Lower lobe of right lung (tissue), 2 donors: ENCODE measurements at regions not wholly inside any gene's neighbourhood (a gene's known extent, or its start where the extent isn't known, plus 50 kb on each side); places are given as distances from the start of the nearest gene placed in this dataset.

Experiments
- ATAC-seq, 2 donors: fragments of 200-7000 bp; cut with Tn5 transposase; one replicate each; pipeline ENCODE4 v1.9.1; 2020 to 2022; ENCODE audit warnings: mild to moderate bottlenecking in 2 of 2, moderate library complexity in 2 of 2
- DNase-seq: peaks from one replicate; pipeline ENCODE4 v3.0.0-alpha.2; 2020
- H3K27ac ChIP-seq: fragments of 200-600 bp; one replicate; pipeline ENCODE4 v1.8.0; 2022
- H3K27me3 ChIP-seq: fragments of 200-600 bp; one replicate; pipeline ENCODE4 v1.8.0; 2022; ENCODE audit warnings: low read depth
- H3K36me3 ChIP-seq: fragments of 200-600 bp; one replicate; pipeline ENCODE4 v1.8.0; 2022; ENCODE audit warnings: mild to moderate bottlenecking
- H3K4me1 ChIP-seq: fragments of 200-600 bp; one replicate; pipeline ENCODE4 v1.8.0; 2022
- H3K4me3 ChIP-seq: fragments of 200-600 bp; one replicate; pipeline ENCODE4 v1.8.0; 2022; ENCODE audit warnings: mild to moderate bottlenecking
- H3K9me3 ChIP-seq: fragments of 200-600 bp; one replicate; pipeline ENCODE4 v1.8.0; 2022
- intact Hi-C: fragments of 100-400 bp; cut with DNase I; formaldehyde crosslinking; loops from one replicate; pipeline ENCODE4 v1.11.0; 2022
- TF ChIP-seq, protein P1 (sequence below): fragments of 200-600 bp; IDR thresholded peaks from one replicate; pipeline ENCODE4 v1.8.0; 2022; ENCODE audit warnings: antibody characterized with exemption, mild to moderate bottlenecking
- donor health status: DM: no; HTN: yes; CAD: no; lungs with severe emphysema.

DNA sequence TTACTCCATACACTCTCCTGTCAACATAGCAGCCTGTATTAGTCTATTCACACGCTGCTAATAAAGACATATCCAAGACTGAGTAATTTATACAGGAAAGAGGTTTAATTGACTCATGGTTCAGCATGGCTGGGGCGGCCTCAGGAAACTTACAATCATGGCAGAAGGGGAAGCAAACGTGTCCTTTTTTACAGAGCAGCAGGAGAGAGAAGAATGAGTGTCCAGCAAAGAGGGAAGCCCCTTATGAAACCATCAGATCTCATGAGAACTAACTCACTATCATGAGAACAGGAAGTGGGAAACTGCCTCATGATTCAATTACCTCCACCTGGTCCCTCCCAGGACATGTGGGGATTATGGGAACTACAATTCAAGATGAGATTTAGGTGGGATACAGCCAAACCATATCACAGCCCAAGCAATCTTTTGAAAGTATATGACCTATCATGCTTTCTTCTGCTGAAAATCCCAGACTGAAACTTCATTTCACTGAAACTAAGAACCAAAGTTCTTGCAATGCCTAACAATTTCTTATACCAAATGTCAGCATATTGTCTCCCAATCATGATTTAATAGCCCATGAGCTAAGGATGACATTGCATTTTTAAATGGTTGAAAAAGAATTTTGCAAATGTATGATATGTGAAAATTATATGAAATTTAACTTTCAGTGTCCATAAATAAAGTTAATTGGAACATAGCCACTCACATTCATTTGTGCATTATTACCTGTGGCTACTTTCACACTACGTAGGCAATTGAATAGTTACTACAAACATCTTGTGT lies 686.8 kb upstream of the ZEB2 start:
- no peak for ATAC-seq
- DNase-seq: no peak
- Histone ChIP-seq H3K36me3 (no peaks in the 10 kb centered on the region), H3K27ac (no peak overlapping the region), H3K4me3 (no peak overlapping the region), H3K27me3 (no peaks in the 10 kb centered on the region), H3K9me3 (no peaks in the 10 kb centered on the region), H3K4me1 (no peaks in the 10 kb centered on the region)
- TF ChIP-seq, protein P1, sequence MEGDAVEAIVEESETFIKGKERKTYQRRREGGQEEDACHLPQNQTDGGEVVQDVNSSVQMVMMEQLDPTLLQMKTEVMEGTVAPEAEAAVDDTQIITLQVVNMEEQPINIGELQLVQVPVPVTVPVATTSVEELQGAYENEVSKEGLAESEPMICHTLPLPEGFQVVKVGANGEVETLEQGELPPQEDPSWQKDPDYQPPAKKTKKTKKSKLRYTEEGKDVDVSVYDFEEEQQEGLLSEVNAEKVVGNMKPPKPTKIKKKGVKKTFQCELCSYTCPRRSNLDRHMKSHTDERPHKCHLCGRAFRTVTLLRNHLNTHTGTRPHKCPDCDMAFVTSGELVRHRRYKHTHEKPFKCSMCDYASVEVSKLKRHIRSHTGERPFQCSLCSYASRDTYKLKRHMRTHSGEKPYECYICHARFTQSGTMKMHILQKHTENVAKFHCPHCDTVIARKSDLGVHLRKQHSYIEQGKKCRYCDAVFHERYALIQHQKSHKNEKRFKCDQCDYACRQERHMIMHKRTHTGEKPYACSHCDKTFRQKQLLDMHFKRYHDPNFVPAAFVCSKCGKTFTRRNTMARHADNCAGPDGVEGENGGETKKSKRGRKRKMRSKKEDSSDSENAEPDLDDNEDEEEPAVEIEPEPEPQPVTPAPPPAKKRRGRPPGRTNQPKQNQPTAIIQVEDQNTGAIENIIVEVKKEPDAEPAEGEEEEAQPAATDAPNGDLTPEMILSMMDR: no peak
- intact Hi-C loops: no loop called here

DNA sequence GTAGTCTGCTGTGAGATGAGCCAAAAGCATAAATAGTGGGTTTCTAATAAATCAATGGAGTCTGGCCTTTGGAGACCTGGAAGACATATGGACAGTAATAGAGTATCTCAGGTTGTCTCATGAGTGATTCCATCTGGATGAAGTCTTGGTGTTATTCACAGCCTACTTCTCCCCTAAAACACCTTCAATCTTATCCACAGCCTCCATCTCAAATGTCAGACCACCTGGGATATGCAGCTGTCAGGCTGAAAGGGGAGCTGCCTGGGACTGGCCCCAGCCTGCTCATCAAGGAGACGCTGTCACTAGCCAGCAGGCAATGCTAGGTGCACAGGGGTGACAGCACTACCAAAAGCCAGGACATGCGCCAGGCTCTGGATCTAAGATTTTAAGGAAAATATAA lies 684.0 kb upstream of the ZEB2 start:
- intact Hi-C loops: no loop called here
- no peak overlapping the region for H3K27ac ChIP-seq
- no peak for DNase-seq
- TF ChIP-seq, protein P1: no peak
- no peaks in the 10 kb centered on the region for H3K9me3 ChIP-seq
- no peaks in the 10 kb centered on the region for H3K27me3 ChIP-seq
- no peak for ATAC-seq
- H3K4me1 ChIP-seq: no peaks in the 10 kb centered on the region
- H3K36me3 ChIP-seq: no peaks in the 10 kb centered on the region
- H3K4me3 ChIP-seq: no peak overlapping the region

DNA sequence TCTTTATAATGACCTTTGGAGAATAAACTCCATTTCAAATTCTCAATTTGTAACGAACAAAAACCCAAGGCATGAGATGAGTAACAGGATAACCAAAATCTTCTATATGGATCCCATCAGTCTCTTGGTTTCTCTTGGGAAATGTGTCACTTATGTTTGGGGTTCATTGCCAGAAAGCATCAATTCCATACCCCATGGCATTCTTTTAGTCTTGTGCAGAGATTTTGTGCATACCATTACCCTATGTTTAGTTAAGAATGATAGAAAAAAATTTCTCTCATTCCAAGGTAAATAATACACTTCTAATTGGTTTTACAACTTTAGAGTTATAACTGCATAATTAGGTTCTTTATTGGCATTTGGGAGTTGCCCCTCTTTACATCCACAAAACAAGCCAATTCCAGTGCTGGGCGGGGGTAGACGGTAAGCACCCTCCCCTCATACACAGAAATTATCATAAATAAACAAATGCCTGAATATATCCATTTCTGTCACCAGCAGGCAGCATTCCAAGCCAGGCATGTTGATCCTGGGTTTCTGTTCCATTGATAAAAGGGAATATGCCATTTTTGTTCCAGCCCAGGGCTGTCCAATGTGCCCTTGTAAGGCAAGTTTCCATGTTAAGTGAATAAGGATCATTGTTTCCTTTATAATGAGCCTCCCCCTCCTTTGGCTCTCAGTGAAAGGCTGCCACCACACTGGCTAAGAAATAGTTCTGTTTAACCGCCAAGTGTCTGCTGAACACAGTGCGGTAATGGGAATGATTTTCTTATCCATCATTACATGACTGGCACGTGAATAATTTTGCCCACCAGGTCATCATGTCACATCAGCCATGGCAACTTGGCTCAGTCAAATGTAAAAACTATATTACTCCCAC lies 680.1 kb upstream of the ZEB2 start:
- Histone ChIP-seq H3K4me3 (no peak overlapping the region), H3K9me3 (no peaks in the 10 kb centered on the region), H3K4me1 (no peaks in the 10 kb centered on the region), H3K27me3 (no peaks in the 10 kb centered on the region), H3K27ac (no peak overlapping the region), H3K36me3 (no peaks in the 10 kb centered on the region)
- ATAC-seq: no peak
- DNase-seq: no peak
- TF ChIP-seq, protein P1: no peak
- intact Hi-C loops: no loop called here

DNA sequence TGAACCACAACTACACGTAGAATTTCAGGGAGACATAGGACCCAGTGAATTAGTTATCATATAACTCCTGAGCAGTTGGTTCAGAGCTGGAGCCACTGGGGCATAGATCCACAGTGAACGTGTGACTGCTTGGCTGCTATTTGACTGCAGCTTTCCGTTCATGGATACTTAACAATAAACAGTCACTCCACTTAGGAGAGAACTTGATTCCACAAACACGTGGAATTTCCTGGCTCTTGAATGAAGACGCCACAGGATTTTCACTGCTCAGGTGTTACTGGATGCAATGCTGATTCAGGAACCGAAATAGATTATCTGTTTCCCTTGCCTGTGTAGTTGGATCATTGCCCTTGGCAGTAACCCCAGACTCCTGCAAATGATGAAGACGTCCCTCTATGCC lies 679.1 kb upstream of the ZEB2 start:
- TF ChIP-seq, protein P1: no peak
- no peak for DNase-seq

DNA sequence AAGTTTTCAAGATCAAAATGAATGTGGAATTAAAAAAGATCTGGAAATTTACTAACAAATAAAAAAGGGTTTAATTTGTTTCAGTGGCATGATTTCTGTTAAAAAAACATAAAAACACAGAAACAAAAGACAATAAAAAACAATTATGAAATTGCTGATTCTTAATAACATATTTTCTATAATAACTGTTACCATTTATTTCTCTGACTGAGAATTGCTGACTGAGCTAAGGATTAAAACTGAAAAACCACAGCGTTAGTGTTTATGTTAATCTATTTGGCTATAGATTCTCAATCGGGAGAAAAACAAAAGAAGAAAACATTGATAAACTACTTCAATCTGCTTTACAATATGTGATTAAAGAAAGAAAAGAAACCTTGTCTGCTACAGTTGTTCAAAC lies 678.6 kb upstream of the ZEB2 start:
- DNase-seq: no peak
- TF ChIP-seq, protein P1: no peak
- Histone ChIP-seq H3K4me1 (no peaks in the 10 kb centered on the region), H3K27ac (no peak overlapping the region), H3K27me3 (no peaks in the 10 kb centered on the region), H3K36me3 (no peaks in the 10 kb centered on the region), H3K9me3 (no peaks in the 10 kb centered on the region), H3K4me3 (no peak overlapping the region)
- intact Hi-C loops: no loop called here
- ATAC-seq: no peak

More for the DNA sequence above, 679.1 kb upstream of the ZEB2 start:
- no peak for ATAC-seq
- intact Hi-C loops: no loop called here
- no peaks in the 10 kb centered on the region for H3K27me3 ChIP-seq
- H3K36me3 ChIP-seq: no peaks in the 10 kb centered on the region
- H3K4me1 ChIP-seq: no peaks in the 10 kb centered on the region
- no peak overlapping the region for H3K27ac ChIP-seq
- no peaks in the 10 kb centered on the region for H3K9me3 ChIP-seq
- no peak overlapping the region for H3K4me3 ChIP-seq
